ENCODE measurements at regions not wholly inside any gene's neighbourhood (a gene's known extent, or its start where the extent isn't known, plus 50 kb on each side); places are given as distances from the start of the nearest gene placed in this dataset.
"Not testable (repeated sequence)": the region's sequence is repeated elsewhere in the genome, so short reads cannot be mapped to it uniquely, and the experiment has no call there.

DNA sequence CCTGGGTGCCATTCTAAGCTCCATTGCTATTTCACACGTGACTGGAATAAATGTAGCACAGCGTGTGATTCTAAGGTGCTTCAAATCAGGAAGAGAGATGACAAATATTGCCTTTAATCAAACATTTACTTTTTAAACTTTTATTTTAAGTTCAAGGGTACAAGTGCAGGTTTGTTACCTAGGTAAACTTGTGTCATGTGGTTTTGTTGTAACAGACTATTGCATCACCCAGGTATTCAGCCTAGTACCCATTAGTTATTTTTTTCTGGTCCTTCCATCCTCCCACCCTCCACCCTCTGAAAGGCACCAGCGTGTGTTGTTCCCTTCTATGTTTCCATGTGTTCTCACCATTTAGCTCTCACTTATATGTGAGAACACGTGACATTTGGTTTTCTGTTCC, 510.8 kb downstream of the PLOD2 start:
- DNase-seq (ENCODE audit: low read depth, low spot score), result no peak
- Histone ChIP-seq H3K4me1 (ENCODE audit: insufficient read depth, insufficient read length) (no peaks in the 10 kb centered on the region), H3K36me3 (ENCODE audit: insufficient read depth, insufficient read length, low read length) (no peaks in the 10 kb centered on the region), H3K9ac (ENCODE audit: insufficient read length, low read depth) (no peak overlapping the region), H3K9me3 (ENCODE audit: insufficient read depth, low read length) (no peaks in the 10 kb centered on the region), H3K27me3 (ENCODE audit: insufficient read depth, insufficient read length) (no peaks in the 10 kb centered on the region), H3K4me3 (ENCODE audit: insufficient read length, low read depth) (no peak overlapping the region)
- TF ChIP-seq YY1 (IDR thresholded peaks at IDR 0.05; ENCODE audit: insufficient read depth, insufficient read length) (no peak), ZNF274 (IDR thresholded peaks at IDR 0.05; ENCODE audit: low read depth, low read length) (no peak), SUZ12 (IDR thresholded peaks at IDR 0.05; ENCODE audit: extremely low read depth, insufficient read depth, insufficient read length) (no peak)

DNA sequence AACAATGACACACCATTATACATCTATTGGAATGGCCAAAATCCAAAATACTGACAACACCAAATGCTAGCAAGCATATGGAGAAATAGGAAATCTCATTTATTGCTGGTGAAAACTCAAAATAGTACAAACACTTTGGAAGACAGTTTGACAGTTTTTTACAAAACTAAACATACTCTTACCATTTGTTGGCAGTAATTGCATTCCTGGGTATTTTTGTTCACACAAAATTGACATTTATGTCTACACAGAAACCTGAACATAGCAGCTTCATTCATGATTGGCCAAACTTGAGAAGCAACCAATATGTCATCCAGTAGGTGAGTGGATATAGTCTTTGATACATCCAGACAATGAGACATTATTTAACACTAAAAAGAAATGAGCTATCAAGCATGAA, 489.9 kb downstream of the PLOD2 start:
- DNase-seq (ENCODE audit: low read depth, low spot score), result no peak
- H3K27me3 ChIP-seq (ENCODE audit: insufficient read depth, insufficient read length), result no peaks in the 10 kb centered on the region
- no peak overlapping the region for H3K9ac ChIP-seq (ENCODE audit: insufficient read length, low read depth)
- no peaks in the 10 kb centered on the region for H3K36me3 ChIP-seq (ENCODE audit: insufficient read depth, insufficient read length, low read length)
- no peaks in the 10 kb centered on the region for H3K4me1 ChIP-seq (ENCODE audit: insufficient read depth, insufficient read length)
- H3K9me3 ChIP-seq (ENCODE audit: insufficient read depth, low read length), result no peaks in the 10 kb centered on the region
- no peak for TF ChIP-seq YY1 (IDR thresholded peaks at IDR 0.05; ENCODE audit: insufficient read depth, insufficient read length)
- no peak for TF ChIP-seq SUZ12 (IDR thresholded peaks at IDR 0.05; ENCODE audit: extremely low read depth, insufficient read depth, insufficient read length)
- TF ChIP-seq ZNF274 (IDR thresholded peaks at IDR 0.05; ENCODE audit: low read depth, low read length), result no peak
- no peak overlapping the region for H3K4me3 ChIP-seq (ENCODE audit: insufficient read length, low read depth)

DNA sequence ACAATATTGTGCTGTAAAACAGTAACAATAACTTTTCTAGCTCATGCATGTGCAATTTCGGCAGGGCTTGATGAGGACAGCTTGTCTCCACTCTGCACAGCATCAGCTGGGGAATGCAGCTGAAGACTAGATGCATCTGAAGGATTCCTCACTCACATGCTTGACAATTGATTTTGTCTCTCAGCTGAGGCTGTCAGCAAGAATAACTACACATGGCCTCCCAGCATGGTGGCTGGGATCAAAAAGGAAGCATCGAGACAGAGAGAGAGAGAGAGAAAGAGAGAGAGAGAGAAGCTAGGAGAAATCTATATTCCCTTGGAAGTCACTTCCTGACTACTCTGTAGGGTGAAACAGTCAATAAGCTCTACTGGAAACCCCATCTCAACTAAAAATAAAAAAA, 487.1 kb downstream of the PLOD2 start:
- H3K27me3 ChIP-seq (ENCODE audit: insufficient read depth, insufficient read length), result no peaks in the 10 kb centered on the region
- DNase-seq (ENCODE audit: low read depth, low spot score), result no peak
- H3K4me3 ChIP-seq (ENCODE audit: insufficient read length, low read depth), result no peak overlapping the region
- no peak overlapping the region for H3K9ac ChIP-seq (ENCODE audit: insufficient read length, low read depth)
- H3K4me1 ChIP-seq (ENCODE audit: insufficient read depth, insufficient read length), result no peaks in the 10 kb centered on the region
- no peaks in the 10 kb centered on the region for H3K36me3 ChIP-seq (ENCODE audit: insufficient read depth, insufficient read length, low read length)
- no peak for TF ChIP-seq SUZ12 (IDR thresholded peaks at IDR 0.05; ENCODE audit: extremely low read depth, insufficient read depth, insufficient read length)
- TF ChIP-seq ZNF274 (IDR thresholded peaks at IDR 0.05; ENCODE audit: low read depth, low read length), result no peak
- TF ChIP-seq YY1 (IDR thresholded peaks at IDR 0.05; ENCODE audit: insufficient read depth, insufficient read length), result no peak
- no peaks in the 10 kb centered on the region for H3K9me3 ChIP-seq (ENCODE audit: insufficient read depth, low read length)

DNA sequence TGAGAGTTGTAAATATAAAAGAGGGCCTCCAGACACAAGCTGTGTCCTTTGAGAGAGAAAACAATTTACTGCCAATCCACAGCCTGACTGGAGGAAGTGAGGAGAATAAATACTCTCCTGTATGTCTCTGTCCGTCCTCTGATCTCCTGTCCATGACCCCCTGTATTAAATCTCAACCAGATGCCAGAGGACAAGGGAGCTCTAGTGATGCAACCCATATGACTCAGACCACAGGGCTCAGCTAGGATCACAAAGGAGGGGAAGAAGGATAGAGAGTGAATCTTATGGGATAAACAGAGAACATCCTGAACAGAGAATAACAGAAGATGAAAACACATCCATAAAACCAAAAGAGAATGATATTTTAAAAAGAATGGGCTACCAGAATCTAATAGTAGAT, 482.6 kb downstream of the PLOD2 start:
- DNase-seq (ENCODE audit: low read depth, low spot score), result no peak
- no peak overlapping the region for H3K4me3 ChIP-seq (ENCODE audit: insufficient read length, low read depth)
- H3K9ac ChIP-seq (ENCODE audit: insufficient read length, low read depth), result no peak overlapping the region
- no peaks in the 10 kb centered on the region for H3K9me3 ChIP-seq (ENCODE audit: insufficient read depth, low read length)
- H3K4me1 ChIP-seq (ENCODE audit: insufficient read depth, insufficient read length), result no peaks in the 10 kb centered on the region
- TF ChIP-seq ZNF274 (IDR thresholded peaks at IDR 0.05; ENCODE audit: low read depth, low read length), result no peak
- TF ChIP-seq SUZ12 (IDR thresholded peaks at IDR 0.05; ENCODE audit: extremely low read depth, insufficient read depth, insufficient read length), result no peak
- TF ChIP-seq YY1 (IDR thresholded peaks at IDR 0.05; ENCODE audit: insufficient read depth, insufficient read length), result no peak
- H3K27me3 ChIP-seq (ENCODE audit: insufficient read depth, insufficient read length), result no peaks in the 10 kb centered on the region
- no peaks in the 10 kb centered on the region for H3K36me3 ChIP-seq (ENCODE audit: insufficient read depth, insufficient read length, low read length)

DNA sequence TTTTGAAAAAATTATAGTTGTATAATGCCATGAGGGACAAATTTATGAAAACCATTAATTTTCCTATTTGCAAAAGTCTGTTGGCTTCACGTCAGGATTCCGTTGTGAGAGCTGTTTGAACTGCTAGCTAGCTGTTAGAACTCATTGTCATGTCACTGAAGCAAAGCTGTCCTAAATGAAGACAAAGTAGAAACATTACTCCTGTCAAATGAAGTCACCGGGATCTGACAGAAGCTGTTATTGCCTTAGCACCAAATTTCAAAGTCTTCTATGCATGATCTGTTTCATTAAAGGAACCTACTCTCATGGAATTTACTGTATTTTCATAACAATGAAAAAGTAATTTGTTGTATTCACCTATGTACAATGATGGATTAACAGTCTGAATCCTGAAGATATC, 479.8 kb downstream of the PLOD2 start:
- DNase-seq (ENCODE audit: low read depth, low spot score), result no peak
- H3K36me3 ChIP-seq (ENCODE audit: insufficient read depth, insufficient read length, low read length), result no peaks in the 10 kb centered on the region
- no peak overlapping the region for H3K4me3 ChIP-seq (ENCODE audit: insufficient read length, low read depth)
- no peaks in the 10 kb centered on the region for H3K27me3 ChIP-seq (ENCODE audit: insufficient read depth, insufficient read length)
- H3K4me1 ChIP-seq (ENCODE audit: insufficient read depth, insufficient read length), result no peaks in the 10 kb centered on the region
- H3K9ac ChIP-seq (ENCODE audit: insufficient read length, low read depth), result no peak overlapping the region
- TF ChIP-seq SUZ12 (IDR thresholded peaks at IDR 0.05; ENCODE audit: extremely low read depth, insufficient read depth, insufficient read length) (no peak), YY1 (IDR thresholded peaks at IDR 0.05; ENCODE audit: insufficient read depth, insufficient read length) (no peak), ZNF274 (IDR thresholded peaks at IDR 0.05; ENCODE audit: low read depth, low read length) (no peak)
- H3K9me3 ChIP-seq (ENCODE audit: insufficient read depth, low read length), result no peaks in the 10 kb centered on the region

DNA sequence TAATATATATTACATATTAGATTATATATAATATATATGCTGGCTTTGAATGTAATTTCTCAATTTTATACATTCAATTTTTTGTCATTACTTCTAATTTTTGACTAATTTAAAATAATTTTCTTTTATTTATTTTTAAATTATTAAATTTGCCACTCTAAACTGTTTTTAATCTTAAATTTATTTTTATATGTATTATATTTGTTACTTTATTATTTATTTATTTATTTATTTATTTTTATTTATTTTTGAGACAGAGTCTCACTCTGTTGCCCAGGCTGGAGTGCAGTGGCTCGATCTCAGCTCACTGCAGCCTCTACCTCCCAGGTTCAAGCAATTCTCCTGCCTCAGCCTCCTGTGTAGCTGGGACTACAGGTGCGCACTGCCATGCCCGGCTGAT, 473.0 kb downstream of the PLOD2 start:
- H3K36me3 ChIP-seq (ENCODE audit: insufficient read depth, insufficient read length, low read length); H3K4me1 ChIP-seq (ENCODE audit: insufficient read depth, insufficient read length); H3K9ac ChIP-seq (ENCODE audit: insufficient read length, low read depth); DNase-seq (ENCODE audit: low read depth, low spot score); H3K9me3 ChIP-seq (ENCODE audit: insufficient read depth, low read length); H3K27me3 ChIP-seq (ENCODE audit: insufficient read depth, insufficient read length); H3K4me3 ChIP-seq (ENCODE audit: insufficient read length, low read depth): not testable (repeated sequence)

DNA sequence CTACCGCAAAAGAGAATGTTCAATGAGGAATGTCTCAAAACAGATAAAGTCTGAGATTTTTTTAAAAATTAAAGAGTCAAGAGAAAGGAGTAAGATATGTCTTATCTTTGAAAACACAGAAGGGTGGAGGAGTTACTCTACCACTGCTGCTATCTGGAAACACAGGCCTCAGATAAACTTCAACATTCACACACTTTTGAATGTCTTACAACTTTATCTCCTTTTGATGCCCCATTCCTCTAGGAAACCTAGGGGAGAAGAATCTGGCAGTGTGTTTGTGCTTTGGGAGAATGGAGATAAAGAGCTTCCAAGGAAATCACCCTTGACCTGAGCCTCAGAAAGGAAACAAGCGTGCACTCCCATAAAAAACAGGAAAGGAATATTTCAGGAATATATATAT, 468.2 kb downstream of the PLOD2 start:
- H3K4me1 ChIP-seq (ENCODE audit: insufficient read depth, insufficient read length), result no peaks in the 10 kb centered on the region
- H3K27me3 ChIP-seq (ENCODE audit: insufficient read depth, insufficient read length), result no peaks in the 10 kb centered on the region
- no peaks in the 10 kb centered on the region for H3K9me3 ChIP-seq (ENCODE audit: insufficient read depth, low read length)
- no peak for TF ChIP-seq SUZ12 (IDR thresholded peaks at IDR 0.05; ENCODE audit: extremely low read depth, insufficient read depth, insufficient read length)
- no peak for TF ChIP-seq ZNF274 (IDR thresholded peaks at IDR 0.05; ENCODE audit: low read depth, low read length)
- TF ChIP-seq YY1 (IDR thresholded peaks at IDR 0.05; ENCODE audit: insufficient read depth, insufficient read length), result no peak
- H3K9ac ChIP-seq (ENCODE audit: insufficient read length, low read depth), result no peak overlapping the region
- no peak overlapping the region for H3K4me3 ChIP-seq (ENCODE audit: insufficient read length, low read depth)
- no peak for DNase-seq (ENCODE audit: low read depth, low spot score)
- H3K36me3 ChIP-seq (ENCODE audit: insufficient read depth, insufficient read length, low read length), result no peaks in the 10 kb centered on the region

DNA sequence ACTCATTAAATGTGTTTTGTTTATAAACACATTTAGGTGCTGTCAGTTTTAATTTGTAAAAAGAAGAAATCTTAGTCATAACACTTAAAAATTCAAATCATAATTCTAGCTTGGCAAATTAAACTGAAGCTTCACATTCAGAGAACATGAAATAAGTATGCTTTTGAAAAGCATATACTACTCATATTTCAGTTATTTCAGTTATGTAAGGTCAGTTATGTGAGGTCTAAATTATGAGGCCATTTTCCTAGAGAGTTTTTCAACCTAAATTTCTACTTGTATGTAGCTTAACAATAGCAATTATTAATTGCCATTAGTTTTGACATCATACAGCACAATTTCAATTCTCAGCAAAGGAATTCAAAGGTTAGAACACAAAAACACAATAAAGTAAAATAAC, 465.0 kb downstream of the PLOD2 start:
- no peak overlapping the region for H3K4me3 ChIP-seq (ENCODE audit: insufficient read length, low read depth)
- no peak overlapping the region for H3K9ac ChIP-seq (ENCODE audit: insufficient read length, low read depth)
- H3K9me3 ChIP-seq (ENCODE audit: insufficient read depth, low read length), result no peaks in the 10 kb centered on the region
- H3K36me3 ChIP-seq (ENCODE audit: insufficient read depth, insufficient read length, low read length), result no peaks in the 10 kb centered on the region
- no peak for TF ChIP-seq ZNF274 (IDR thresholded peaks at IDR 0.05; ENCODE audit: low read depth, low read length)
- TF ChIP-seq YY1 (IDR thresholded peaks at IDR 0.05; ENCODE audit: insufficient read depth, insufficient read length), result no peak
- no peak for TF ChIP-seq SUZ12 (IDR thresholded peaks at IDR 0.05; ENCODE audit: extremely low read depth, insufficient read depth, insufficient read length)
- no peaks in the 10 kb centered on the region for H3K4me1 ChIP-seq (ENCODE audit: insufficient read depth, insufficient read length)
- no peaks in the 10 kb centered on the region for H3K27me3 ChIP-seq (ENCODE audit: insufficient read depth, insufficient read length)
- DNase-seq (ENCODE audit: low read depth, low spot score), result no peak

Data from NT2/D1 (cell line).